RWPE2 (cell line): ENCODE measurements at regions not wholly inside any gene's neighbourhood (a gene's known extent, or its start where the extent isn't known, plus 50 kb on each side); places are given as distances from the start of the nearest gene placed in this dataset.

Experiments
- ATAC-seq: fragments of 200-7000 bp; cut with Tn5 transposase; 3 replicates; pipeline ENCODE4 v1.9.1; 2021; ENCODE audit warnings: low read depth
- DNase-seq: peaks from one replicate; pipeline ENCODE4 v3.0.0-alpha.2; 2020; ENCODE audit warnings: low spot score
- H3K27ac ChIP-seq: fragments of 450-650 bp; 2 replicates; pipeline ENCODE4 v1.5.1; 2017; ENCODE audit warnings: mild to moderate bottlenecking; ENCODE audit not compliant: poor library complexity, severe bottlenecking
- H3K27me3 ChIP-seq: fragments of 250-450 bp; sonication (Bioruptor Pico); 2 replicates; pipeline ENCODE4 v1.5.1; 2021; ENCODE audit warnings: mild to moderate bottlenecking, moderate library complexity; ENCODE audit not compliant: insufficient read depth, poor library complexity, severe bottlenecking
- H3K36me3 ChIP-seq: fragments of 250-450 bp; sonication (Bioruptor Pico); 2 replicates; pipeline ENCODE4 v1.5.1; 2020; ENCODE audit warnings: low read depth, mild to moderate bottlenecking, moderate library complexity
- H3K4me1 ChIP-seq: fragments of 250-450 bp; sonication (Bioruptor Pico); 2 replicates; pipeline ENCODE4 v1.5.1; 2021; ENCODE audit warnings: mild to moderate bottlenecking, moderate library complexity; ENCODE audit not compliant: insufficient read depth, poor library complexity, severe bottlenecking
- H3K4me3 ChIP-seq: fragments of 250-450 bp; sonication (Bioruptor Pico); 2 replicates; pipeline ENCODE4 v1.5.1; 2021; ENCODE audit warnings: mild to moderate bottlenecking, moderate library complexity; ENCODE audit not compliant: severe bottlenecking
- H3K9me3 ChIP-seq: fragments of 250-450 bp; sonication (Bioruptor Pico); 2 replicates; pipeline ENCODE4 v1.5.1; 2021; ENCODE audit warnings: mild to moderate bottlenecking, moderate library complexity; ENCODE audit not compliant: severe bottlenecking
- TF ChIP-seq, protein P1 (sequence below): fragments of 450-650 bp; IDR thresholded peaks from one replicate; pipeline ENCODE4 v1.5.1; 2017; ENCODE audit warnings: mild to moderate bottlenecking, moderate library complexity; ENCODE audit not compliant: poor library complexity, severe bottlenecking

DNA sequence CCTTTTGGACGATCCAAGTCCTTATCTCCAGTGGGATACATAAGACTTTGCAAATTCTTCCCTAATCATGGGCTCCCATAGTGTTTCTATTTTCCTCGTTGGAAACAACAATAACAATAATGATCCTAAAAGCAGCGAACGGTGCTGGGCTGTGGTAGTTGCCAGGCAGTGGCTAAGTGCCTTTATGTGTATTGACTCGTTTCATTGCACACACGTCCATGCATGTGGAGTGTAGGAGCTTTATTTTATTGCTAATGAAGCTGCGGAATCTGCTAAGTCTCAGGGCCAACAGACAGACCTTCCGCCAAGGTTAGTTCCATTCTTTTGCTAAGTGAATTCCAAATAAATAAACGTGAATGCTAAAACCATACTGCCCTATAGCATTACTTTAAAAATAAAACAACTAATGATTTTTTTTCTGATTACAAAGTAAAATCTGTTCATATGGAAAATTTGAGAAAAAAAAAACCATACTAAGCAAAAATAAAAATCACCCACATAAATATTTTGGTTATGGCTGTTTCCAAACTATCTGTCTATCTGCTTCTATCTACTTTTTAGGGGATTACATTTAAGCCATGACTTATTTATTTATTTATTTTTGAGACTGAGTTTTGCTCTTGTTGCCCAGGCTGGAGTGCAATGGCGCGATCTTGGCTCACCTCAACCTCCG is 297.9 kb downstream of the BMP7 start:
- Histone ChIP-seq H3K4me3 (no peak overlapping the region), H3K27ac (no peak overlapping the region), H3K9me3 (no peaks in the 10 kb centered on the region), H3K4me1 (no peaks in the 10 kb centered on the region), H3K27me3 (peaks cover 10% of the 10 kb centered on the region), H3K36me3 (no peaks in the 10 kb centered on the region)
- TF ChIP-seq, protein P1, sequence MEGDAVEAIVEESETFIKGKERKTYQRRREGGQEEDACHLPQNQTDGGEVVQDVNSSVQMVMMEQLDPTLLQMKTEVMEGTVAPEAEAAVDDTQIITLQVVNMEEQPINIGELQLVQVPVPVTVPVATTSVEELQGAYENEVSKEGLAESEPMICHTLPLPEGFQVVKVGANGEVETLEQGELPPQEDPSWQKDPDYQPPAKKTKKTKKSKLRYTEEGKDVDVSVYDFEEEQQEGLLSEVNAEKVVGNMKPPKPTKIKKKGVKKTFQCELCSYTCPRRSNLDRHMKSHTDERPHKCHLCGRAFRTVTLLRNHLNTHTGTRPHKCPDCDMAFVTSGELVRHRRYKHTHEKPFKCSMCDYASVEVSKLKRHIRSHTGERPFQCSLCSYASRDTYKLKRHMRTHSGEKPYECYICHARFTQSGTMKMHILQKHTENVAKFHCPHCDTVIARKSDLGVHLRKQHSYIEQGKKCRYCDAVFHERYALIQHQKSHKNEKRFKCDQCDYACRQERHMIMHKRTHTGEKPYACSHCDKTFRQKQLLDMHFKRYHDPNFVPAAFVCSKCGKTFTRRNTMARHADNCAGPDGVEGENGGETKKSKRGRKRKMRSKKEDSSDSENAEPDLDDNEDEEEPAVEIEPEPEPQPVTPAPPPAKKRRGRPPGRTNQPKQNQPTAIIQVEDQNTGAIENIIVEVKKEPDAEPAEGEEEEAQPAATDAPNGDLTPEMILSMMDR, result no peak
- ATAC-seq, result no peak
- DNase-seq, result no peak

DNA sequence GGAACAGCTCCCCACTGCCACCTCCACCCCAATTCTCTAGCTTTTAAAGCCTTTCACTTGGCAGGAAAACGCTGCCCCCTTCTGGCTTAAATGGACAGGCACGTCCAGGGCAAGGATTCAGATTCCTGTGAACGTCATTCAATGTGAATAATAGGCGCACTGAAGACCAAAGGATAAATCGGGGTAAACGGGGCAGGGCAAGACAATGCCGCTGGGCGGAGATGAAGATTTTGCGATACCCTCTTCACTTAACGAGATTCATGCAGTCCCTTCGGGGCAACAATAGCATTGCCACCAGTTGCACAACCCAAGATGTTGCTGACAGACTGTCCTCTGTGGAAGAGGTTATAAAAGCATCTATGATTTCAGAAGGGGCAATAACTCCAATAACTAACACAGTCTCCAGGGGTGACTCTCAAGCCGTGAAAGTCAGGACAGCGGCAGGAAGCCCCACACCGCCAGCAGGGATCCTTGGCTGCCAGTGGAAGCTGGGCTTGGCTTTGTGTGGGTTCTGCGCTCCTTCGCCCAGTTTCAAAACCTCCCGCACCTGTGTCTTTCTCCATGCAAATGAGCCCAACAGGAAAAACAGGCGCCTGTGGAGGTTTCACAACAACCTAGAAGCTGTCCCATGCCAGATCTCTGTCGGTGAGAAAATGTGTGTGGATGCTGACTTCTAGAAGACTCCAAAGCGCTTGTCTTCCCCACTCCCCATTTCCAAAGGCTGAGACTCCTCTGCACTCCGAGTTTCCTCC is 291.8 kb downstream of the BMP7 start:
- TF ChIP-seq, protein P1, result peak; percentile 99
- Histone ChIP-seq H3K4me1 (no peaks in the 10 kb centered on the region), H3K9me3 (no peaks in the 10 kb centered on the region), H3K27ac (no peak overlapping the region), H3K36me3 (no peaks in the 10 kb centered on the region), H3K4me3 (no peak overlapping the region), H3K27me3 (peaks cover 32% of the 10 kb centered on the region)
- DNase-seq, result peak; percentile 74
- ATAC-seq, result peak; percentile 73

DNA sequence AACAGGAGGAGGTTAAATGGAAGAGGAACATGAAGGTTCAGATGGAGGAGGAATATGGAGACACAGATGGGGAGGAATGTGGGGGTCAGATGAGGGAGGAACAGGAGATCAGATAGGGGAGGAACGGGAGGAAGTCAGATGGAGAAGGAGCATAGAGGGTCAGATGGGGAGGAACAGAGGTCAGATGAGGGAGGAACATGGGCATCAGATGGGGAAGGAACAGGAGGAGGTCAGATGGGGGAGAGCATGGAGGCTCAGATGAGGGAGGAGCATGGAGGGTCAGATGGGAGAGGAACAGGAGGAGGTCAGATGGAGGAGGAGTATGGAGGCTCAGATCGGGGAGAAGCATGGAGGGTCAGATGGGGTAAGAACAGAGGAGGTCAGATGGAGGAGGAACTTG is 290.6 kb downstream of the BMP7 start:
- Histone ChIP-seq H3K4me3 (no peak overlapping the region), H3K9me3 (no peaks in the 10 kb centered on the region), H3K27me3 (peaks cover 27% of the 10 kb centered on the region), H3K27ac (no peak overlapping the region), H3K36me3 (no peaks in the 10 kb centered on the region), H3K4me1 (no peaks in the 10 kb centered on the region)
- ATAC-seq, result no peak
- no peak for DNase-seq
- TF ChIP-seq, protein P1, result no peak

DNA sequence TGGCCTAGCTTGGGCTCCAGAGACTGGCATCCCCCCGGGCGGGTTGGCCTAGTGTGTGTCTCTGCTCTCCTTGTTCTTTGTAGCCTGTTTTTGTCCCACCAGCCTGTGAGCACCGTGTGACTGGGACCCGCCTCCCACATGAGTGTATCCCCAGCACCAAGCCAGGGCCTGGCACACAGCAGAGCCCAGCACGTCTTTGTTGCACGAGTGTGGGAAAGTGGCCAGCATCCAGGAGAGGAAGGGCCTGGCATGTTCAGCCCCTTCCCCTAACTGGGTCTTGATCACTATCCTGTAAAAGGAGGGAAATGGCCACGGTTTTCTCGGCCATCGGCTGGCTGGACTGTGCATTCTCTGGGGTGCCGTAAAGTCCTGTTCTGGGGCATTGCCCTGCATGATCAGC is 290.1 kb downstream of the BMP7 start:
- no peak overlapping the region for H3K4me3 ChIP-seq
- DNase-seq, result peak; percentile 72
- no peaks in the 10 kb centered on the region for H3K4me1 ChIP-seq
- H3K27me3 ChIP-seq, result peaks cover 26% of the 10 kb centered on the region
- no peaks in the 10 kb centered on the region for H3K9me3 ChIP-seq
- TF ChIP-seq, protein P1, result no peak
- H3K27ac ChIP-seq, result no peak overlapping the region
- H3K36me3 ChIP-seq, result no peaks in the 10 kb centered on the region
- no peak for ATAC-seq

DNA sequence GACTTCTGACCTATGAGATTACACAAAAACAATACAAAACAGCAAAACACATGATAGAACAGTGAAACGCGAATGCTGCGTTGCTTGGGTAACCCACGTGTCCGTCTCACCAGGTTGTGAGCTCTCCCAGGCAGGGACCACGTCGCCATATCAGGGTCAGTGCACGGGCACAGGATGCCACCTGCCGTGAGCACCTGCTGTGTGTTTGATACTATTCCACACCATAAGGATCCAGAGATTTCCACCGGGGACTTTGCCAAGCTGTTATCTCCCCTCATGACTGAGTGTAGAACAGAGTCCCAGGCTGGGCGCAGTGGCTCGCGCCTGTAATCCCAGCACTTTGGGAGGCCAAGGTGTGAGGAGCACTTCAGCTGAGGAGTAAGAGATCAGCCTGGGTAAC is 288.0 kb downstream of the BMP7 start:
- no peak overlapping the region for H3K4me3 ChIP-seq
- H3K27ac ChIP-seq, result no peak overlapping the region
- H3K4me1 ChIP-seq, result no peaks in the 10 kb centered on the region
- no peaks in the 10 kb centered on the region for H3K36me3 ChIP-seq
- H3K9me3 ChIP-seq, result no peaks in the 10 kb centered on the region
- TF ChIP-seq, protein P1, result no peak
- DNase-seq, result no peak
- H3K27me3 ChIP-seq, result peaks cover 22% of the 10 kb centered on the region
- no peak for ATAC-seq
